Mesothelial cell of epicardium (in vitro differentiated cells): ENCODE measurements at regions not wholly inside any gene's neighbourhood (a gene's known extent, or its start where the extent isn't known, plus 50 kb on each side); places are given as distances from the start of the nearest gene placed in this dataset.
"Not testable (repeated sequence)": the region's sequence is repeated elsewhere in the genome, so short reads cannot be mapped to it uniquely, and the experiment has no call there.

Experiments
- DNase-seq, 2 experiments: peaks; one replicate each; pipeline ENCODE4 v3.0.0; 2021; ENCODE audit warnings: low spot score in 2 of 2; ENCODE audit not compliant: unreplicated experiment in 2 of 2
- H3K27ac Mint-ChIP-seq: 2 replicates; pipeline ENCODE4 v1.8.0; 2021; ENCODE audit warnings: mixed read lengths
- H3K27me3 Mint-ChIP-seq: 2 replicates; pipeline ENCODE4 v1.8.0; 2021; ENCODE audit warnings: low read depth, mixed read lengths
- H3K36me3 Mint-ChIP-seq: 2 replicates; pipeline ENCODE4 v1.8.0; 2021; ENCODE audit warnings: mixed read lengths
- H3K4me1 Mint-ChIP-seq: 2 replicates; pipeline ENCODE4 v1.8.0; 2021; ENCODE audit warnings: mixed read lengths
- H3K4me3 Mint-ChIP-seq: 2 replicates; pipeline ENCODE4 v1.8.0; 2021; ENCODE audit warnings: mild to moderate bottlenecking, moderate library complexity, mixed read lengths
- H3K9me3 Mint-ChIP-seq: 2 replicates; pipeline ENCODE4 v1.8.0; 2021; ENCODE audit warnings: mixed read lengths
- TF ChIP-seq, protein P1 (sequence below): fragments of 200-600 bp; sonication (generic); IDR thresholded peaks from one replicate; pipeline ENCODE4 v1.5.0; 2021; ENCODE audit warnings: antibody characterized with exemption; ENCODE audit not compliant: unreplicated experiment

DNA sequence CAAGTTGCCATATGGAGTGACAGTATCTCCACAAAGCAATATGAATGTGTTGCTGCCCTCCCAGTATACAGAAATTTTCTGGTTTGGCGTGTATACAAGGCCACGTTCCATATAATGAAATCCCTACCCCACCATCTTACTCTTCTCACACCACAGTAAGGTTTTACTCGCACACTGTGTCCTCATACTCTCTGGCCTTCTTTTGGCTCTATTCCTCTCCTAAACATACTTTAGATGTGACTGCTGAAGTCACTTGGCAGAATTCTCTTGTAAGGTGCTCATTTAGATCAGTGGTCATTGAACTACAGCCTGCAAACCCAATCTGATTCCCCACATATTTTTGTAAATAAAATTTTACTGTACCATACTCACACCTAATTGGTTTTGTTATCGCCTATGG is 123.2 kb downstream of the RFPL4B start:
- no peak for DNase-seq
- Mint-ChIP-seq H3K36me3 (no peaks in the 10 kb centered on the region), H3K4me3 (no peak overlapping the region), H3K27me3 (no peaks in the 10 kb centered on the region), H3K27ac (no peak overlapping the region), H3K9me3 (peaks cover 11% of the 10 kb centered on the region), H3K4me1 (peaks cover 25% of the 10 kb centered on the region)
- TF ChIP-seq, protein P1, sequence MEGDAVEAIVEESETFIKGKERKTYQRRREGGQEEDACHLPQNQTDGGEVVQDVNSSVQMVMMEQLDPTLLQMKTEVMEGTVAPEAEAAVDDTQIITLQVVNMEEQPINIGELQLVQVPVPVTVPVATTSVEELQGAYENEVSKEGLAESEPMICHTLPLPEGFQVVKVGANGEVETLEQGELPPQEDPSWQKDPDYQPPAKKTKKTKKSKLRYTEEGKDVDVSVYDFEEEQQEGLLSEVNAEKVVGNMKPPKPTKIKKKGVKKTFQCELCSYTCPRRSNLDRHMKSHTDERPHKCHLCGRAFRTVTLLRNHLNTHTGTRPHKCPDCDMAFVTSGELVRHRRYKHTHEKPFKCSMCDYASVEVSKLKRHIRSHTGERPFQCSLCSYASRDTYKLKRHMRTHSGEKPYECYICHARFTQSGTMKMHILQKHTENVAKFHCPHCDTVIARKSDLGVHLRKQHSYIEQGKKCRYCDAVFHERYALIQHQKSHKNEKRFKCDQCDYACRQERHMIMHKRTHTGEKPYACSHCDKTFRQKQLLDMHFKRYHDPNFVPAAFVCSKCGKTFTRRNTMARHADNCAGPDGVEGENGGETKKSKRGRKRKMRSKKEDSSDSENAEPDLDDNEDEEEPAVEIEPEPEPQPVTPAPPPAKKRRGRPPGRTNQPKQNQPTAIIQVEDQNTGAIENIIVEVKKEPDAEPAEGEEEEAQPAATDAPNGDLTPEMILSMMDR: no peak

DNA sequence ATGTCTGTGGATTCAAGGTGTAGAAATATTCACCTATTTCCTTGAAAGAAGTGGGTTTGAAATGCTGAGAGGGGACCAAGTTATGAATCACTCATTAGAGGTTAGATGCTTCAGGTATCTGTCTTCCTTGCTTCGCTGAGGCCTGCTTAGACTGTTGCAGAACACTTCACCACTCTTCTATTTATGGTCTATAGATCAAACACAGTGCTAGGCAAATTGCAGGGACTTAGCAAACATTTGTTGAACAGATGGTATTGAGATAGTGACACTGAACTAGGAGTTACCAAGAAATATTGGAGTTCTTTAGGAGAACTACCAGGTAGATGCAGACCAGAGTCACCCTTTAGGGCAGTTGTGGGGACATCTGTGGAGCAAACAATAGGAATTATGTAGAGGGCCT is 123.8 kb downstream of the RFPL4B start:
- Mint-ChIP-seq H3K4me3 (no peak overlapping the region), H3K27ac (no peak overlapping the region), H3K27me3 (no peaks in the 10 kb centered on the region)

DNA sequence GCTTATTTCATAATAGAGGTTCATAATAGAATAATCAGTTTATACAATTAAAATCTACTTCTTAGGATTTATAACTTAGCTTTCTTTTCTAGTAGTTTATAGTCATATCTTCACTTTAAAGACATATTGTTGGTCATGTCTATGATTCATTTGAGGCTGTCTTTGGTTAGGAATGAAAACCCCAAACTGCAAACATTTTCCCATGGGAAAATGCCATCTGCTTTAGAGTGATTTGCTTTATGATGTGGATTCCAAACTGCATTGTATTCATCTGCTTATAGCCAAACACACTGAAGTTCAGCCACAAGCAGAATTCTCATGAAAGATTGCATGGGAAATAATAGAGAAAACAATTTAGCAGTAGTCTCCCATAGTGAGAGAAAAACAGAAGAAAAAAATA is 128.0 kb downstream of the RFPL4B start:
- TF ChIP-seq, protein P1: no peak
- Mint-ChIP-seq H3K27ac (no peak overlapping the region), H3K4me1 (peaks cover 22% of the 10 kb centered on the region), H3K36me3 (no peaks in the 10 kb centered on the region), H3K9me3 (peaks cover 7% of the 10 kb centered on the region), H3K4me3 (no peak overlapping the region), H3K27me3 (no peaks in the 10 kb centered on the region)
- DNase-seq: no peak

More for the DNA sequence above, 123.8 kb downstream of the RFPL4B start:
- DNase-seq: no peak
- TF ChIP-seq, protein P1: no peak
- Mint-ChIP-seq H3K9me3 (peaks cover 7% of the 10 kb centered on the region), H3K4me1 (peaks cover 28% of the 10 kb centered on the region), H3K36me3 (no peaks in the 10 kb centered on the region)

DNA sequence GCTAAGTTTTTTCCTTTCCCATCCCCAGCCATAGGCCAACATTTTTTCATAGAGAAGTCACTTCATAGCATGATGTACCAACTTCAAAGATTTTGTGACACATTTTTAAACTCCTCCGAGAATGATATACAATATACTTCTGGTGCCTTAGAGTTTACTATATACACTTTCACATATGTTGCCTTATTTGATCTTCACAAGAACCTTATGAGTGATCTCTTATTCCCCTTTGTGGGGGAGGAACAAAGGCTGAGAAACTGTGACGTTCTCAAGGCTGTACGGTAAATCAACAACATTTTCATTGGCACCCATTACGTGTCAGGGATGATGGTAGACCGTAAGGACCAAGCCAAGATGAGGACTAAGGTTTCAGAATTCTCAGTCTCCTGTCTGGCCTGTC is 130.0 kb downstream of the RFPL4B start:
- no peak overlapping the region for H3K4me3 Mint-ChIP-seq
- no peak overlapping the region for H3K27ac Mint-ChIP-seq

DNA sequence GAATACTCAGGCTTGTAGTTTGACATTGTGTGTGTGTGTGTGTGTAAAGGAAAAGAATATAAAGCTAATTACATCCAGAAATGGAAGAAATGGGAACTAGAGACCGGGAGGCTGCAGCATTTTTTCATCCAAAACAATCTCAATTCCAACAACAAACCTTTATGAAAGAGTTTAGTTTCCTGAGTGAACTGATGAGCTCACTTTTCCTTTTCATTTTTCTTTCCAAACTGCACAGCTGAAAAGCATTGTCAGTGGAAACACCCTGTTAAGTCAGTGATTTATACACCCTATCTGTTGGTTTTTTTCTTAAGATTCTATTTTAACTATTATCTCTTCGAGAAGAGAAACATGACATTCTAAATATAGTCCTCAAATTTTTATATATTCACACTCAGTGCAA is 130.9 kb downstream of the RFPL4B start:
- Mint-ChIP-seq H3K4me3 (no peak overlapping the region), H3K9me3 (peaks cover 4% of the 10 kb centered on the region), H3K4me1 (peaks cover 19% of the 10 kb centered on the region), H3K27ac (peak overlapping the region; percentile 17), H3K27me3 (no peaks in the 10 kb centered on the region), H3K36me3 (no peaks in the 10 kb centered on the region)
- no peak for DNase-seq
- TF ChIP-seq, protein P1: no peak

More for the DNA sequence above, 130.0 kb downstream of the RFPL4B start:
- TF ChIP-seq, protein P1: no peak
- Mint-ChIP-seq H3K4me1 (peaks cover 19% of the 10 kb centered on the region), H3K27me3 (no peaks in the 10 kb centered on the region), H3K9me3 (peaks cover 4% of the 10 kb centered on the region), H3K36me3 (no peaks in the 10 kb centered on the region)
- no peak for DNase-seq

DNA sequence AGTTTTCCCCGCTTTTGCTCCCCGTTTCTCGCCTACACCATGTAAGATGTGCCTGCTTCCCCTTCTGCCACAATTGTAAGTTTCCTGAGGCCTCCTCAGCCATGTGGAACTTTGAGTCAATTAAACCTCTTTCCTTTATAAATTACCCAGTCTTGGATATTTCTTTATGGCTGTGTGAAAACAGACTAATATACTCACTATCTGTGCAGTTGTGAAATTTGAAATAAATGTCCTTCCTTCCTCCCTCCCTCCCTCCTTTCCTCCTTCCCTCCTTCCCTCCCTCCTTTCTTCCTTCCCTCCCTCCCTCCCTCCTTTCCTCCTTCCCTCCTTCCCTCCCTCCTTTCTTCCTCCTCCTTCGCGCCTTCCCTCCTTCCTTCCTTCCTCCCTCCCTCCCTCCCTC is 132.8 kb downstream of the RFPL4B start:
- H3K27ac Mint-ChIP-seq, H3K9me3 Mint-ChIP-seq, H3K4me3 Mint-ChIP-seq: not testable (repeated sequence)

More for the DNA sequence above, 132.8 kb downstream of the RFPL4B start:
- H3K36me3 Mint-ChIP-seq, DNase-seq, H3K27me3 Mint-ChIP-seq: not testable (repeated sequence)
- H3K4me1 Mint-ChIP-seq: peaks cover 20% of the 10 kb centered on the region
